ENCODE measurements at regions not wholly inside any gene's neighbourhood (a gene's known extent, or its start where the extent isn't known, plus 50 kb on each side); places are given as distances from the start of the nearest gene placed in this dataset.

GRCh38 chr9:12961276-12961809, 186.5 kb downstream of the LURAP1L start:
- CTCF ChIA-PET: no interaction called here
- POLR2A ChIA-PET: no interaction called here
- no peak for TF ChIP-seq CTCF (IDR thresholded peaks at IDR 0.05; ENCODE audit: control extremely low read depth, extremely low read depth, low read depth, missing control alignments)
- DNase-seq (ENCODE audit: extremely low spot score): no peak

GRCh38 chr9:12963537-12963936, 188.7 kb downstream of the LURAP1L start:
- TF ChIP-seq CTCF (IDR thresholded peaks at IDR 0.05; ENCODE audit: control extremely low read depth, extremely low read depth, low read depth, missing control alignments): no peak
- ChIA-PET CTCF (no interaction called here), POLR2A (no interaction called here)
- DNase-seq (ENCODE audit: extremely low spot score): no peak

- no peak for TF ChIP-seq CTCF (IDR thresholded peaks at IDR 0.05; ENCODE audit: control extremely low read depth, extremely low read depth, low read depth, missing control alignments)
- DNase-seq (ENCODE audit: extremely low spot score): no peak
- POLR2A ChIA-PET: no interaction called here
- CTCF ChIA-PET: no interaction called here
These were observed 189.5 kb downstream of the LURAP1L start for GRCh38 chr9:12964271-12964670.

GRCh38 chr9:12965303-12965702, 190.5 kb downstream of the LURAP1L start:
- CTCF ChIA-PET: interaction anchor here (0.9 kb wide), 1 partner anchor 13 kb away, joined by 4 read pairs; no protein-coding TSS in a partner anchor
- no peak for DNase-seq (ENCODE audit: extremely low spot score)
- TF ChIP-seq CTCF (IDR thresholded peaks at IDR 0.05; ENCODE audit: control extremely low read depth, extremely low read depth, low read depth, missing control alignments): no peak
- POLR2A ChIA-PET: no interaction called here

- CTCF ChIA-PET: no interaction called here
- POLR2A ChIA-PET: no interaction called here
- no peak for DNase-seq (ENCODE audit: extremely low spot score)
- no peak for TF ChIP-seq CTCF (IDR thresholded peaks at IDR 0.05; ENCODE audit: control extremely low read depth, extremely low read depth, low read depth, missing control alignments)
These were observed 193.3 kb downstream of the LURAP1L start for GRCh38 chr9:12968093-12968492.

GRCh38 chr9:12972608-12973589, 198.1 kb downstream of the LURAP1L start:
- no peak for DNase-seq (ENCODE audit: extremely low spot score)
- ChIA-PET POLR2A (no interaction called here), CTCF (no interaction called here)
- TF ChIP-seq CTCF (IDR thresholded peaks at IDR 0.05; ENCODE audit: control extremely low read depth, extremely low read depth, low read depth, missing control alignments): no peak
